ENCODE measurements at regions not wholly inside any gene's neighbourhood (a gene's known extent, or its start where the extent isn't known, plus 50 kb on each side); places are given as distances from the start of the nearest gene placed in this dataset.

DNA sequence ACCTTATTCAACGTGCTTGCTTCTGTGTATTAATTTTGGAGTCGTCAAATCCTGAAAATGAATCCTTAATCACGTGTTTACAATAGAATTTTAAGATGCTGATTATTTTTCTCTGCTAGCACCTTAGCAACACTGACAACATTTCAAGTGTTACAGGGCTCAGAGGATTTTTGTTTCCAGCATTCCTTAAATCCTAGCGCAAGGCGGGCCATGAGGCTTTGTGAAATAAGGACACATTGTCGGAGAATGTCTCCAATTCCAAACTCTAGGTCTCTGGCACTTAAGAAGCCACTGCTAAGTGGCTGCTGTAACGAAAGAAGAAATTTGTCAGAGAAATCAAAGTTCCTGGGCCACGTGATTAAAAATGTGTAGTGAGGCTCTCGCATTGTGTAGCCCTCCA is 390.9 kb upstream of the CELF2 start:
- intact Hi-C loops (cut with DNase I), result no loop called here
- H3K27me3 ChIP-seq, result no peaks in the 10 kb centered on the region
- no peak overlapping the region for H3K4me3 ChIP-seq
- no peak for TF ChIP-seq POLR2AphosphoS5 (IDR thresholded peaks at IDR 0.05; ENCODE audit: insufficient read depth in 1 of 2, low read depth in 1 of 2)
- DNase-seq (ENCODE audit: extremely low spot score in 2 of 2), result no peak
- no peaks in the 10 kb centered on the region for H3K36me3 ChIP-seq
- H3K27ac ChIP-seq, result no peak overlapping the region
- no peaks in the 10 kb centered on the region for H3K9me3 ChIP-seq
- no peaks in the 10 kb centered on the region for H3K4me1 ChIP-seq

DNA sequence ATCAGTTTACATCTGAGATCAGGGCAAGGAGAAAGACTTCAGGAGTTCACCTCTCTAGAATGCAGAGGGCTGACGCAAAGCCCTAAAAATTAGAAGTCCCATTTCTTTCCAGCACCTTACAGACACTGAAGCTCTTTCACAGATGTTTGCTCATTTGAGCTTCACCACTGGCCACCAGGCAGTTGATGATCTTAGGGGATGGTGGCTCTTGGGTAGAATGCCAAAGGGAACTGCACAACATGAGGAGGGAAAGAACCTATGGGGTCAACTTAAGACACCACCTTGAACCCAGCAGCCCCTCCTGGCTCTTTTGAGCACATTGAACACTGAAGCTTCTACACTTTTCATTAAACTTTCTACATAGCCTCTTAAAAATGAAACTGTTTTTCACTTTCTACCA is 390.3 kb upstream of the CELF2 start:
- Histone ChIP-seq H3K4me3 (no peak overlapping the region), H3K27ac (no peak overlapping the region), H3K9me3 (no peaks in the 10 kb centered on the region), H3K27me3 (no peaks in the 10 kb centered on the region), H3K36me3 (no peaks in the 10 kb centered on the region), H3K4me1 (no peaks in the 10 kb centered on the region)
- DNase-seq (ENCODE audit: extremely low spot score in 2 of 2), result peak in 1 of 2 donors; percentile 54
- TF ChIP-seq CTCF (IDR thresholded peaks at IDR 0.05) (no peak), POLR2AphosphoS5 (IDR thresholded peaks at IDR 0.05; ENCODE audit: insufficient read depth in 1 of 2, low read depth in 1 of 2) (no peak), POLR2A (IDR thresholded peaks at IDR 0.05) (no peak)
- intact Hi-C loops (cut with DNase I), result no loop called here

DNA sequence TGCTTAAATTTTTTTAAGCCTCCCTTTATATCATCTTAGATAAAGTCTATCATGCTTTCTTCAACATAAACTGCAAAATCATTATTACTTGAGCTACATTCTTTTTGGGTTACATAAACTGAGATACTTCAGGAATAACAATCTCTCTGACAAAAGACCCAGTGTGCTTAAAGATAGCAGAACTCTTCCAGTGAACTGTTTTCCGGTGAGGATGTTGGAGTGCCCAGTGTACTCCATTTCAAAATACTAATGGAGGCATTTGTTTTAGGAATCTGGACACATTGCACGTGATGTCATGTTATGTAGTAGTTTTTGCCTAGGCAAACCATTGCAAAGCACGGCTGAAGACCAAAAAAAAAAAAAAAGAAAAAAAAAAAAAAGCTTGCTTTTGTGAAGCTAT is 388.2 kb upstream of the CELF2 start:
- intact Hi-C loops (cut with DNase I), result no loop called here
- Histone ChIP-seq H3K27ac (no peak overlapping the region), H3K27me3 (no peaks in the 10 kb centered on the region), H3K36me3 (no peaks in the 10 kb centered on the region), H3K4me1 (no peaks in the 10 kb centered on the region), H3K9me3 (no peaks in the 10 kb centered on the region), H3K4me3 (no peak overlapping the region)
- DNase-seq (ENCODE audit: extremely low spot score in 2 of 2), result no peak
- TF ChIP-seq POLR2AphosphoS5 (IDR thresholded peaks at IDR 0.05; ENCODE audit: insufficient read depth in 1 of 2, low read depth in 1 of 2) (no peak), POLR2A (IDR thresholded peaks at IDR 0.05) (no peak), CTCF (IDR thresholded peaks at IDR 0.05) (no peak)

DNA sequence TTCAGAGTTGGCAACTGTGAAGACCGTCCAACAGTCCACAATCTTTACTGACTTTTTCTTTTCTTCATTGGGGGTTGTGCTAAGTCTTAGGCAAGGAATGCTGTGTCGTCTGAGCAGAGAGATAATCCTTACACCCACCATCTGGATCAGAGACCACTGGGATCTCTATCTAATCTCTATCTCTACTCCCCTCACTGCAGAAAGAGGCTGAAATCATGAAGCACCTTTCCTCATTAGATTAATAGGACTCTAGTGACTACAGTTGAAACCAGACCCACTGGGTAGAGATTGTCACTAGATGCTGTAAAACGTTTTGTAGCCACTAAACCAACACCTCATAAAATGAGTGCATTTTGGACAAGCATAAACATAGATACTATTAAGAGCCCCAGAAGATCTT is 387.4 kb upstream of the CELF2 start:
- no peak overlapping the region for H3K4me3 ChIP-seq
- no peak overlapping the region for H3K27ac ChIP-seq
- H3K27me3 ChIP-seq, result no peaks in the 10 kb centered on the region
- TF ChIP-seq POLR2AphosphoS5 (IDR thresholded peaks at IDR 0.05; ENCODE audit: insufficient read depth in 1 of 2, low read depth in 1 of 2), result no peak
- no peak for TF ChIP-seq POLR2A (IDR thresholded peaks at IDR 0.05)
- no peak for TF ChIP-seq CTCF (IDR thresholded peaks at IDR 0.05)
- H3K4me1 ChIP-seq, result no peaks in the 10 kb centered on the region
- intact Hi-C loops (cut with DNase I), result no loop called here
- DNase-seq (ENCODE audit: extremely low spot score in 2 of 2), result no peak
- no peaks in the 10 kb centered on the region for H3K9me3 ChIP-seq
- no peaks in the 10 kb centered on the region for H3K36me3 ChIP-seq

DNA sequence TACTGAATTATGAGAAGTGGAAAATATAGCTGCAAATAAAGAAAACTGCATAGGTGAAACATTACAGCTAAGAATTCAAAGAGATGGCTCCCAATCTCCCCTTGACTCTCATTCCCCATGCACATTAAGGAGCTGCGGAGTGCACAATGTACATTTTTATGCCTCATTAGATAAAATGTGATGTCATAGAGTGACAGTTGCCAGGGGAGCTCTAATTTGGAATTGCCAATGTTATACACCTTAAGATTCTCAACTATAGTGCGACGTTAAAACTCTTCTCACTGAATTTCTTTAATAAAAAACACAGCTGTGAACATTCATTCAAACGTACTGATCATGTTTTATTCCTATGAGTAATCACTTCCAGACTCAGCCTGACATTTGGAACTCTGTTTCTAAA is 386.9 kb upstream of the CELF2 start:
- no peaks in the 10 kb centered on the region for H3K36me3 ChIP-seq
- no peaks in the 10 kb centered on the region for H3K9me3 ChIP-seq
- H3K27me3 ChIP-seq, result no peaks in the 10 kb centered on the region
- no peak overlapping the region for H3K4me3 ChIP-seq
- no peak overlapping the region for H3K27ac ChIP-seq
- H3K4me1 ChIP-seq, result no peaks in the 10 kb centered on the region
- no peak for TF ChIP-seq POLR2AphosphoS5 (IDR thresholded peaks at IDR 0.05; ENCODE audit: insufficient read depth in 1 of 2, low read depth in 1 of 2)
- TF ChIP-seq CTCF (IDR thresholded peaks at IDR 0.05), result no peak
- no peak for TF ChIP-seq POLR2A (IDR thresholded peaks at IDR 0.05)
- no peak for DNase-seq (ENCODE audit: extremely low spot score in 2 of 2)
- intact Hi-C loops (cut with DNase I), result no loop called here

- no peak for DNase-seq (ENCODE audit: extremely low spot score in 2 of 2)
- intact Hi-C loops (cut with DNase I), result no loop called here
- TF ChIP-seq CTCF (IDR thresholded peaks at IDR 0.05) (no peak), POLR2A (IDR thresholded peaks at IDR 0.05) (no peak), POLR2AphosphoS5 (IDR thresholded peaks at IDR 0.05; ENCODE audit: insufficient read depth in 1 of 2, low read depth in 1 of 2) (no peak)
- no peak overlapping the region for H3K4me3 ChIP-seq
- peak overlapping the region; percentile 59 for H3K27ac ChIP-seq
- no peaks in the 10 kb centered on the region for H3K36me3 ChIP-seq
- peaks cover 14% of the 10 kb centered on the region for H3K4me1 ChIP-seq
- no peaks in the 10 kb centered on the region for H3K27me3 ChIP-seq
- no peaks in the 10 kb centered on the region for H3K9me3 ChIP-seq
These were observed 375.5 kb upstream of the CELF2 start for GRCh38 chr10:10642189-10642588.
